Type B pancreatic cell (in vitro differentiated cells): ENCODE measurements at regions not wholly inside any gene's neighbourhood (a gene's known extent, or its start where the extent isn't known, plus 50 kb on each side); places are given as distances from the start of the nearest gene placed in this dataset.

Source experiments
- DNase-seq: peaks from one replicate; pipeline ENCODE4 v3.0.0; 2021; ENCODE audit warnings: mixed read lengths; ENCODE audit not compliant: unreplicated experiment; ENCODE audit errors: extremely low spot score
- H3K27ac Mint-ChIP-seq: 2 replicates; pipeline ENCODE4 v1.8.0; 2021; ENCODE audit warnings: mild to moderate bottlenecking, mixed read lengths
- H3K27me3 Mint-ChIP-seq: 2 replicates; pipeline ENCODE4 v1.8.0; 2021; ENCODE audit warnings: mixed read lengths
- H3K36me3 Mint-ChIP-seq: 2 replicates; pipeline ENCODE4 v1.8.0; 2021; ENCODE audit warnings: mixed read lengths
- H3K4me1 Mint-ChIP-seq: one replicate; pipeline ENCODE4 v1.8.0; 2021; ENCODE audit warnings: mixed read lengths; ENCODE audit not compliant: unreplicated experiment
- H3K4me3 Mint-ChIP-seq: 2 replicates; pipeline ENCODE4 v1.8.0; 2021; ENCODE audit warnings: mild to moderate bottlenecking, mixed read lengths
- H3K9me3 Mint-ChIP-seq: 2 replicates; pipeline ENCODE4 v1.8.0; 2021; ENCODE audit warnings: mixed read lengths
- CTCF ChIP-seq: fragments of 200-600 bp; sonication (generic); conservative IDR thresholded peaks from 2 replicates; pipeline ENCODE4 v1.5.0; 2021; ENCODE audit warnings: antibody characterized with exemption, mild to moderate bottlenecking

- Mint-ChIP-seq H3K9me3 (no peaks in the 10 kb centered on the region), H3K27ac (no peak overlapping the region), H3K4me3 (no peak overlapping the region), H3K27me3 (no peaks in the 10 kb centered on the region), H3K4me1 (no peaks in the 10 kb centered on the region), H3K36me3 (no peaks in the 10 kb centered on the region)
- no peak for DNase-seq
- TF ChIP-seq CTCF, result no peak
Observed at GRCh38 chr1:238660849-238661248, 725.5 kb upstream of the CHRM3 start.

DNA sequence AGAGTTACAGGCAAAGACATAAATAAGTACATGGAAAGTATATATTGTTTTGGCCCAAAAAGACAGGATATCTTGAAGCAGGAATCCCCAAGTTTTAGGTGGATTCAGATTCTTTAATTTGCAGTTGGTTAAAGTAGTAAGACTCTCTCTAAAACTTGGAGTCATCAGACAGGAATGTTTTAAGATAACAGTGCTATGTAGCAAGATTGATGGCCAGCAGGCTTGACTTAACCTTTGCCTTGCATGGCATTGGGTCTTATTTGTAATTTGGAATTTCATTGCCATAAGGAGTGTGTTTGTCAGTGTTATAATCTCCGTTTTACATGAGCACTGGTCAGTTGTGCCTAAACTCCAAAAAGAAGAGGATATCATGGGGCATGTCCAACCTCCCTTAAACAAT is 727.6 kb upstream of the CHRM3 start:
- Mint-ChIP-seq H3K4me3 (no peak overlapping the region), H3K27ac (no peak overlapping the region), H3K27me3 (no peaks in the 10 kb centered on the region), H3K36me3 (no peaks in the 10 kb centered on the region), H3K9me3 (no peaks in the 10 kb centered on the region), H3K4me1 (no peaks in the 10 kb centered on the region)
- no peak for DNase-seq
- TF ChIP-seq CTCF, result no peak

- no peaks in the 10 kb centered on the region for H3K27me3 Mint-ChIP-seq
Observed at GRCh38 chr1:238653693-238654321, 732.6 kb upstream of the CHRM3 start.

DNA sequence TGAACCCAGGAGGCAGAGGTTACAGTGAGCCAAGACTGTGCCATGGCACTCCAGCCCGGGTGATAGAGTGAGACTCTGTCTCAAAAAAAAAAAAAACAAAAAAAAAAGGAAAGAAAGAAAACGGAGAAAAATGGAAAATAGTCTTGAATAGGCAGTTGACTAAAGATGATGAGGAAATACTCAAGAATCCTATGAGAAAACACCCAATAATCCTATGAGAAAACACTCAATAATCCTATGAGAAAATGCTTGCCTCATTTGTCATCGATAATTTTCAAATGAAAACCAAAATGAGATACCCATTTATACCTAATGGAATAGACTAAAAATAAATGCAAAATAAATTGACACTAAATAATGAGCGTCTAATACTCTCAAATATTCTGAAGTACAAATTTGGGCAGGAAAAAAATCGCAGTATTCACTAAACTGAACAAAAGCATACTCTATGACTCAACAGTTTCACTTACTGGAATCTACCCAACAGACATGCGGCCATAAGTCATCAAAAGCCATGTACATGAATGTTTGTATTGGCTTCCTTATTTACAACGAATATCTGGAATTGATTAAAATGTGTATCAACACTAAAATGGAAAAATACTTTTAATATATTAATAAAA is 733.9 kb upstream of the CHRM3 start:
- H3K4me3 Mint-ChIP-seq, result no peak overlapping the region
- H3K27me3 Mint-ChIP-seq, result no peaks in the 10 kb centered on the region
- no peak overlapping the region for H3K27ac Mint-ChIP-seq
- H3K9me3 Mint-ChIP-seq, result no peaks in the 10 kb centered on the region
- no peaks in the 10 kb centered on the region for H3K4me1 Mint-ChIP-seq
- no peaks in the 10 kb centered on the region for H3K36me3 Mint-ChIP-seq
- TF ChIP-seq CTCF, result no peak
- DNase-seq, result no peak

More at GRCh38 chr1:238653693-238654321, 732.6 kb upstream of the CHRM3 start:
- H3K4me3 Mint-ChIP-seq, result no peak overlapping the region
- H3K9me3 Mint-ChIP-seq, result no peaks in the 10 kb centered on the region
- no peak for DNase-seq
- no peaks in the 10 kb centered on the region for H3K4me1 Mint-ChIP-seq
- no peaks in the 10 kb centered on the region for H3K36me3 Mint-ChIP-seq
- no peak for TF ChIP-seq CTCF
- H3K27ac Mint-ChIP-seq, result no peak overlapping the region

DNA sequence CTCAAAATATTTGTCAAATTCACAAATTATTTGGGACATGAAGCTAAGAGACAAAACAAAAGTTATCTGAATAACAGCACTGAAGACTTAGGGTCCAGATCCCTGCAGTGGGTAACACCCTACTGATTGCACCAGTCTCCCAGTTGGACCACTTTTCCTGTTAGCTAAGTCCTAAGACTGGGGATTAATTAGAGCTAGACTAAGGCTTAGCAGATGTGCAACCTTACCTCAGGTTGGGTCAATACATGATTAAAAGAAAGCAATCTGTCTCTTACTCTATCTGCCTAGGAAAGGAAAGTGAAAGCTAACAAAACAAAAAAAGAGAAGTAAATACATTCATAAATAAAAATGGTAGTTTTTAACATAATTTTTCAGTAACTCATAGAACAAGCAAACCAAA is 737.2 kb upstream of the CHRM3 start:
- Mint-ChIP-seq H3K9me3 (no peaks in the 10 kb centered on the region), H3K27ac (no peak overlapping the region), H3K36me3 (no peaks in the 10 kb centered on the region), H3K4me1 (no peaks in the 10 kb centered on the region), H3K27me3 (no peaks in the 10 kb centered on the region), H3K4me3 (no peak overlapping the region)
- DNase-seq, result no peak
- no peak for TF ChIP-seq CTCF
